GM12891 (cell line): ENCODE measurements at regions not wholly inside any gene's neighbourhood (a gene's known extent, or its start where the extent isn't known, plus 50 kb on each side); places are given as distances from the start of the nearest gene placed in this dataset.

ENCODE experiments used
- POLR2A ChIP-seq: IDR thresholded peaks from 2 replicates; pipeline ENCODE4 v1.6.1; 2011; ENCODE audit warnings: low read depth, low read length, control low read depth
- POLR2AphosphoS5 ChIP-seq: IDR thresholded peaks from 2 replicates; pipeline ENCODE4 v1.6.1; 2011; ENCODE audit warnings: low read depth, low read length, control low read depth
- SPI1 ChIP-seq: IDR thresholded peaks from 2 replicates; pipeline ENCODE4 v1.6.1; 2011; ENCODE audit warnings: low read depth, low read length, control low read depth
- TAF1 ChIP-seq: IDR thresholded peaks from 2 replicates; pipeline ENCODE4 v1.6.1; 2011; ENCODE audit warnings: low read depth, low read length, control low read depth

DNA sequence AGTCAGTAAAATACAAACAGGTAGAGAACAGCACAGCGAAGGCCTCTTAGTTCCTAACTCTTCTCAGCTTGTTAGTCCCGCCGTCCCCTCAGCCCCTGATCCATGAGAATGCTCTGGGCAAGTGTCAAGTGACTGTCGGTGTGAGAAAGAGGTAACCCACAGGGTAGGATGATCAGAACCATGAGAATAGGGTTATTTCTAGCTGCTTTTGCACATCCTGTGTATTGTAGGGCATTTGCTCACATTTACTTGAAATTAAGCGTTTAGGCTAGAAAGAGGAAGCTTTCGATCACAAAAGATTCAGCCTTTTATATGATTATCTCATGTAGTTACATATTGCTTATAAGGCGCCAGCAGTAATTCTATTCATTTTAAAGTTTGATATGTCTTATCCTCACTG is 103.0 kb upstream of the PDE10A start:
- no peak for TF ChIP-seq POLR2A
- no peak for TF ChIP-seq TAF1
- no peak for TF ChIP-seq POLR2AphosphoS5
- TF ChIP-seq SPI1, result no peak
